Spinal cord (tissue), 9 donors: ENCODE measurements at regions not wholly inside any gene's neighbourhood (a gene's known extent, or its start where the extent isn't known, plus 50 kb on each side); places are given as distances from the start of the nearest gene placed in this dataset.
"Not testable (repeated sequence)": the region's sequence is repeated elsewhere in the genome, so short reads cannot be mapped to it uniquely, and the experiment has no call there.

Experiments
- DNase-seq, 6 donors: peaks; one replicate each; pipeline versions ENCODE4 v3.0.0 to v3.0.0-alpha.2; 2013 to 2015; ENCODE audit warnings: low spot score in 6 of 6, low read depth in 4 of 6
- H3K27ac ChIP-seq: one replicate; pipeline ENCODE4 v1.5.1; 2013; ENCODE audit warnings: low read depth, low read length, control low read depth
- H3K27me3 ChIP-seq: one replicate; pipeline ENCODE4 v1.6.1; 2013; ENCODE audit warnings: low read length; ENCODE audit not compliant: control insufficient read depth, insufficient read depth
- H3K36me3 ChIP-seq: one replicate; pipeline ENCODE4 v1.6.1; 2013; ENCODE audit warnings: low read length; ENCODE audit not compliant: control insufficient read depth, insufficient read depth
- H3K4me1 ChIP-seq: one replicate; pipeline ENCODE4 v1.6.1; 2013; ENCODE audit warnings: low read length; ENCODE audit not compliant: control insufficient read depth, insufficient read depth
- H3K4me3 ChIP-seq: one replicate; pipeline ENCODE4 v1.5.1; 2013; ENCODE audit warnings: low read depth, low read length, control low read depth
- H3K9me3 ChIP-seq: one replicate; pipeline ENCODE4 v1.6.1; 2013; ENCODE audit warnings: low read length; ENCODE audit not compliant: control insufficient read depth, insufficient read depth
- WGBS: methylation state at CpG from one replicate; pipeline ENCODE4 v1.1.5; 2013; ENCODE audit warnings: missing lambda C conversion rate; ENCODE audit not compliant: insufficient coverage; 5-methylcytosine and 5-hydroxymethylcytosine counted together
- donor health status: healthy.

GRCh38 chr5:2813678-2814077 is 62.2 kb upstream of the IRX2 start:
- DNase-seq: no peak
- no peak overlapping the region for H3K4me3 ChIP-seq
- WGBS: 88% methylated on average over 6 of the region's 9 CpGs
- no peaks in the 10 kb centered on the region for H3K9me3 ChIP-seq
- H3K4me1 ChIP-seq: no peaks in the 10 kb centered on the region
- no peaks in the 10 kb centered on the region for H3K27me3 ChIP-seq
- H3K27ac ChIP-seq: no peak overlapping the region
- no peaks in the 10 kb centered on the region for H3K36me3 ChIP-seq

GRCh38 chr5:2810644-2811043 is 59.2 kb upstream of the IRX2 start:
- Histone ChIP-seq H3K27ac (no peak overlapping the region), H3K4me1 (no peaks in the 10 kb centered on the region), H3K4me3 (no peak overlapping the region), H3K27me3 (no peaks in the 10 kb centered on the region), H3K36me3 (no peaks in the 10 kb centered on the region), H3K9me3 (no peaks in the 10 kb centered on the region)
- DNase-seq: no peak
- no CpG with 5 or more reads among the region's 3 CpGs for whole genome bisulfite sequencing

GRCh38 chr5:2807244-2807643 is 55.8 kb upstream of the IRX2 start:
- not testable (repeated sequence) for H3K4me1 ChIP-seq, H3K4me3 ChIP-seq, H3K27me3 ChIP-seq, H3K9me3 ChIP-seq, H3K27ac ChIP-seq, H3K36me3 ChIP-seq, DNase-seq
- no CpG with 5 or more reads among the region's 5 CpGs for WGBS

DNA sequence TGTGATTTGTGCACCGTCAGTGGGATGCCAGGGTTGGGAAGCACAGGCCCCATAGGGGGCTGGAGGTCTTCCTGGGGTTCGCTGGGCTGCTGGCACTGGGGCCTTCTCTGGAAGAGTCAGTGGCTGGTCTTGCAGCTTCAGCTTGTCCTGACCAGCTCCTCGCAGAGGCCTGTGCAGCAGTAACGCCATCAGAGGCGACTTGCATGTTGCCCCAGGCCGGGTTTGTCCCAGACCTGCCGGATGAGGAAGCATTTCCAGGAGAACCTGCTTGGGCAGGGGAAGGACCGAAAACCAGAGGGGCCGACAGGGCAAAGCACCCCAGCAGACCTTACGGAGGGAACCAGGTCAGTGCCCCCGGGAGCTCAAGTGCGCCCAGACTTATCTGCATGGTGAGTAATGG is 54.7 kb upstream of the IRX2 start:
- Histone ChIP-seq H3K4me1 (no peaks in the 10 kb centered on the region), H3K9me3 (no peaks in the 10 kb centered on the region), H3K4me3 (no peak overlapping the region), H3K27ac (no peak overlapping the region), H3K27me3 (no peaks in the 10 kb centered on the region), H3K36me3 (no peaks in the 10 kb centered on the region)
- no peak for DNase-seq
- WGBS: 79% methylated on average over 9 of the region's 12 CpGs

DNA sequence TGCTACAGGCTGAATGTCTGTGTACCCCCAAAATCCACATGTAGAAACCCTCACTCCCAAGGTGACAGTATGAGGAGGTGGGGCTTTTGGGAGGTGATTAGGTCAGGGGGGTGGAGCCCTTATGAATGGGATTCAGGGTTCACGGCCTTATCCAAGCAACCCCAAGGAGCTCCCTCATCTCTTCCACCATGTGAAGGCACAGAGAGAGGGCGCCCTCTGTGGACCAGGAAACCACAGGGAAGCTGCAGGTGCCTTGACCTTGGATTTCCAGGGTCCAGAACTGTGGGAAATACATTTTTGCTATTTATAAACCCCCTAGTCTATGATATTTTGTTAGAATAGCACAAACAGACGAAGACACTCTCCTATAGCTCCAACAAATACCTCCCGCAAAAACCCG is 53.6 kb upstream of the IRX2 start:
- Histone ChIP-seq H3K9me3 (no peaks in the 10 kb centered on the region), H3K4me1 (no peaks in the 10 kb centered on the region), H3K27me3 (no peaks in the 10 kb centered on the region), H3K27ac (no peak overlapping the region), H3K4me3 (no peak overlapping the region), H3K36me3 (no peaks in the 10 kb centered on the region)
- no peak for DNase-seq
- 72% methylated on average over 2 of the region's 5 CpGs for WGBS

DNA sequence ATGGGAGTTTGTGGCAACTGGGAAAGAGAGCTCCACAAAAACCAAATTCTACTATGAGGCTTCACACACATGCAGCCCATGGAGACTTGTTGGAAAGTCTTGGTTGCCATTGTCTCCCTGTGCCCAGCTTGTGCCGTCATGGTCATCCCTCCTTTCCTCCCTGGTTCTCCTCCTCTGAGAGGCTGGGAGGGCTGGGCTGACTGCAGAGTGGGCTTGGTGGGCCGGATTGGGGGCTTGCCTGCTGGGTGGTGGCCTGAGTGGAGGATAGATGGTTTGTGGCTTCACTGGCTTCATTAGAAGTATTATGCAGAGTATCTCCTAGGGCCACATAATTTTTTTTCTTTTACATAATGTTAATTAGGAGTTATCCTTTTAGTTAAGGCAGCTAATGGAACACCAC is 52.3 kb upstream of the IRX2 start:
- no peaks in the 10 kb centered on the region for H3K36me3 ChIP-seq
- no peaks in the 10 kb centered on the region for H3K27me3 ChIP-seq
- H3K9me3 ChIP-seq: no peaks in the 10 kb centered on the region
- no peak overlapping the region for H3K27ac ChIP-seq
- no CpG with 5 or more reads among the region's 2 CpGs for WGBS
- no peak for DNase-seq
- H3K4me3 ChIP-seq: no peak overlapping the region
- H3K4me1 ChIP-seq: no peaks in the 10 kb centered on the region

DNA sequence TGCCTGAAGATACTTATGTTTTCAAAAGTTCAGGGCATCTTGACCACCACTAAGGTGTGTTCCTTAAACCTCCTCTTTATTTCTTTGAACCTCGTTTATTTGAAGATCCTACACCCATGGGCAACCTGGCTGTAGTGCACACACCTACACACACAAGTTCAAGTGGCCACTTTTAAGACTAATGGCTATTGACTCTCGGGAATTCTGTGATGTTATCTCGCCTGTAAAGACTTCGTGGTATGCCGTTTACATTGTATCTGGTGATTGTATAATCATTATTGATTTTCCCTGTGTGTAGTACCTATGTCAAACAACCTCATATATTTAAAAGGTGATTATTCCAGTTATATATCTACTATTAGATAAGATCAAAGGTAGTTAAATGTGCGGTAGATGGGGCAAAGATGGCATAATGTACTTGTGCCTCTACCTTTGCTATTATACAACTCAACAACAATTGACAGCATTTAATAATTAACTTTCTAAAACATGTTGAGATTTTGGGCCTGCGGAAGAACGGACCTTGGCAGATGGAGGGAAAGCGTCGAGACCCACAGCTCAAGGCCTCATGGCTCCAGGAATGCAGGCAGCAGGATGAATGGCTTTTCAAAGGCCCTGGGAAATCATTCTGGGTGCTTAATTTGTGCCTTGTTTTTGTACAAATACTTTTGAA is 51.4 kb upstream of the IRX2 start:
- Histone ChIP-seq H3K27ac (no peak overlapping the region), H3K9me3 (no peaks in the 10 kb centered on the region), H3K4me1 (no peaks in the 10 kb centered on the region), H3K27me3 (no peaks in the 10 kb centered on the region), H3K4me3 (no peak overlapping the region), H3K36me3 (no peaks in the 10 kb centered on the region)
- no peak for DNase-seq
- WGBS: 89% methylated on average over 5 of the region's 10 CpGs

GRCh38 chr5:2801577-2802525 is 50.4 kb upstream of the IRX2 start:
- Histone ChIP-seq H3K9me3 (no peaks in the 10 kb centered on the region), H3K4me1 (no peaks in the 10 kb centered on the region), H3K36me3 (no peaks in the 10 kb centered on the region), H3K4me3 (no peak overlapping the region), H3K27me3 (no peaks in the 10 kb centered on the region), H3K27ac (no peak overlapping the region)
- WGBS: 33% methylated on average over 10 of the region's 18 CpGs
- peak in 2 of 6 donors; percentile 71 to 80 for DNase-seq
